IMR-90 (cell line): ENCODE measurements at regions not wholly inside any gene's neighbourhood (a gene's known extent, or its start where the extent isn't known, plus 50 kb on each side); places are given as distances from the start of the nearest gene placed in this dataset.
"Not testable (repeated sequence)": the region's sequence is repeated elsewhere in the genome, so short reads cannot be mapped to it uniquely, and the experiment has no call there.

Source experiments
- ATAC-seq: fragments of 200-7000 bp; cut with Tn5 transposase; 2 replicates; pipeline ENCODE4 v1.9.1; 2020; ENCODE audit warnings: low read depth, mild to moderate bottlenecking, moderate library complexity
- BruUV-seq: library from RNA; stranded (reverse); fragments of 400-500 nt; replicated peaks from 2 replicates; lab custom pipeline; 2021; lab: Mats Ljungman, UMichigan
- CTCF ChIA-PET: fragments of 300-600 bp; formaldehyde crosslinking; extraction: SDS; loops from one replicate; lab custom pipeline; 2021; ENCODE audit warnings: antibody characterized with exemption; lab: Yijun Ruan, JAX
- POLR2A ChIA-PET: fragments of 300-600 bp; sonication (Branson Sonifier 250); formaldehyde crosslinking; loops from one replicate; lab custom pipeline; 2022; ENCODE audit warnings: antibody characterized with exemption; ENCODE audit not compliant: unreplicated experiment; lab: Charles Lee
- DNase-seq: peaks from one replicate; pipeline ENCODE4 v3.0.0; 2013
- H2AFZ ChIP-seq: replicated peaks from 2 replicates; pipeline ENCODE3; 2013; ENCODE audit warnings: low read length, mild to moderate bottlenecking; ENCODE audit not compliant: poor library complexity
- H2AK5ac ChIP-seq: 2 replicates; pipeline ENCODE4 v1.6.1; 2013; ENCODE audit warnings: low read depth, low read length, inconsistent platforms
- H2AK9ac ChIP-seq: replicated peaks from 2 replicates; pipeline ENCODE3; 2013; ENCODE audit warnings: mild to moderate bottlenecking, low read depth, low read length, moderate library complexity; ENCODE audit not compliant: poor library complexity
- H2BK120ac ChIP-seq: 2 replicates; pipeline ENCODE4 v1.6.1; 2013; ENCODE audit warnings: low read depth, low read length, inconsistent platforms
- H2BK15ac ChIP-seq: 3 replicates; pipeline ENCODE4 v1.6.1; 2013; ENCODE audit warnings: low read depth, low read length, inconsistent platforms
- H2BK20ac ChIP-seq: 2 replicates; pipeline ENCODE4 v1.6.1; 2013; ENCODE audit warnings: low read depth, mild to moderate bottlenecking, inconsistent platforms, low read length, moderate library complexity
- H2BK5ac ChIP-seq: 2 replicates; pipeline ENCODE4 v1.6.1; 2013; ENCODE audit warnings: mild to moderate bottlenecking, low read depth, low read length, inconsistent platforms; ENCODE audit not compliant: poor library complexity, severe bottlenecking
- H3K14ac ChIP-seq: replicated peaks from 2 replicates; pipeline ENCODE4 v1.6.1; 2013; ENCODE audit warnings: low read depth, low read length, inconsistent platforms
- H3K18ac ChIP-seq: 2 replicates; pipeline ENCODE4 v1.6.1; 2013; ENCODE audit warnings: low read depth, low read length, control low read depth
- H3K23ac ChIP-seq: 2 replicates; pipeline ENCODE4 v1.6.1; 2013; ENCODE audit warnings: low read depth, low read length, inconsistent platforms
- H3K27ac ChIP-seq: 2 replicates; pipeline ENCODE4 v1.5.1; 2013; ENCODE audit warnings: mild to moderate bottlenecking, control low read depth, low read length; ENCODE audit not compliant: insufficient read depth
- H3K27me3 ChIP-seq: 2 replicates; pipeline ENCODE4 v1.6.1; 2013; ENCODE audit warnings: low read length; ENCODE audit not compliant: control insufficient read depth, insufficient read depth
- H3K36me3 ChIP-seq: 2 replicates; pipeline ENCODE4 v1.6.1; 2013; ENCODE audit warnings: low read length, mixed read lengths; ENCODE audit not compliant: control insufficient read depth, insufficient read depth
- H3K4ac ChIP-seq: 2 replicates; pipeline ENCODE4 v1.6.1; 2013; ENCODE audit warnings: low read depth, low read length, inconsistent platforms
- H3K4me1 ChIP-seq: 2 replicates; pipeline ENCODE4 v1.6.1; 2013; ENCODE audit warnings: low read length, mixed read lengths; ENCODE audit not compliant: control insufficient read depth, insufficient read depth
- H3K4me2 ChIP-seq: 2 replicates; pipeline ENCODE4 v1.6.1; 2013; ENCODE audit warnings: low read depth, mild to moderate bottlenecking, control low read depth, low read length, moderate library complexity
- H3K4me3 ChIP-seq: 2 replicates; pipeline ENCODE4 v1.5.1; 2013; ENCODE audit warnings: low read depth, mild to moderate bottlenecking, control low read depth, low read length, moderate library complexity; ENCODE audit not compliant: insufficient read depth
- H3K56ac ChIP-seq: 2 replicates; pipeline ENCODE4 v1.6.1; 2013; ENCODE audit warnings: low read length, inconsistent platforms; ENCODE audit not compliant: insufficient read depth; ENCODE audit errors: extremely low read depth
- H3K79me1 ChIP-seq, 2 experiments: 2 replicates each; pipeline ENCODE4 v1.6.1; 2013; ENCODE audit warnings: low read length in 2 of 2, inconsistent platforms in 1 of 2, low read depth in 1 of 2
- H3K9ac ChIP-seq: 2 replicates; pipeline ENCODE4 v1.6.1; 2013; ENCODE audit warnings: low read depth, low read length, control low read depth
- H3K9me1 ChIP-seq: 2 replicates; pipeline ENCODE4 v1.6.1; 2013; ENCODE audit warnings: low read length, inconsistent platforms; ENCODE audit not compliant: insufficient read depth
- H3K9me3 ChIP-seq: 2 replicates; pipeline ENCODE4 v1.6.1; 2013; ENCODE audit warnings: low read length; ENCODE audit not compliant: control insufficient read depth, insufficient read depth
- H4K20me1 ChIP-seq: 2 replicates; pipeline ENCODE4 v1.6.1; 2013; ENCODE audit warnings: low read length, inconsistent platforms; ENCODE audit not compliant: insufficient read depth
- H4K5ac ChIP-seq: 2 replicates; pipeline ENCODE4 v1.6.1; 2013; ENCODE audit warnings: mild to moderate bottlenecking, low read depth, low read length, control low read depth
- H4K8ac ChIP-seq, 2 experiments: 2 replicates each; pipeline ENCODE4 v1.6.1; 2013; ENCODE audit warnings: low read depth in 2 of 2, low read length in 2 of 2, control low read depth in 1 of 2, inconsistent platforms in 1 of 2
- H4K91ac ChIP-seq: 2 replicates; pipeline ENCODE4 v1.6.1; 2013; ENCODE audit warnings: low read depth, low read length, inconsistent platforms; ENCODE audit not compliant: insufficient read depth
- WGBS, 2 experiments: methylation state at CpG; one replicate each; pipeline versions ENCODE4 v1.1.5 to v1.1.7; 2013; ENCODE audit warnings: missing lambda C conversion rate in 2 of 2; ENCODE audit not compliant: insufficient read length in 1 of 2; ENCODE audit errors: extremely low coverage in 2 of 2; 5-methylcytosine and 5-hydroxymethylcytosine counted together
- dilution Hi-C: fragments of 300-500 bp; cut with HindIII; formaldehyde crosslinking; loops from one replicate; pipeline ENCODE4 v1.14.3; 2018; ENCODE audit warnings: low sequenced_read_pairs; ENCODE audit not compliant: unreplicated experiment
- in situ Hi-C: fragments of 300-500 bp; cut with MboI; formaldehyde crosslinking; loops from 3 replicates; pipeline ENCODE4 v1.14.3; 2019; ENCODE audit warnings: low sequenced_read_pairs, inconsistent platforms, mixed read lengths
- intact Hi-C: fragments of 100-400 bp; cut with micrococcal nuclease; formaldehyde crosslinking; loops from 2 replicates; pipeline ENCODE4 v1.10.0; 2022

DNA sequence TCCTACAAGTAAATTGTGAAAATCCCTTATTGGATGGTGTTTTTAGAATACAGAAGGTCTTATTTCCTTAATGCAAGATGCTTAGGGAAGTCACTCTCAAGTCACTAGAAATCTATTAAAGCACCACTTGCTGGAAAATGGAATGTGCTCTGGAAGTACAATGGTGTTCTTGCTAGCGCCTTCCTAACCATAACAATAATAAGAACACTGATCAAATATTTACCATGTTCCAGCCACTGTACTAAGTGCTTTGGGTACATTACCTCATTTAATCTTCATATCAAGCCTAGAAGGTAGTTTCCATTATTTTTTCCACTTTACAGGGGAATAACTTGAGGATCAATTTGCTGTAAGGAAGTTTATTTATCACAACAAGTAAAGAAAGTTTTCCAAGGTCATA, 75.1 kb downstream of the FAM72B start:
- H2BK20ac ChIP-seq, H3K9me3 ChIP-seq, H3K14ac ChIP-seq, H2AK9ac ChIP-seq, H3K4me1 ChIP-seq, H2BK120ac ChIP-seq, H3K79me1 ChIP-seq, CTCF ChIA-PET, H3K56ac ChIP-seq, H3K9me1 ChIP-seq, H3K23ac ChIP-seq, H3K4ac ChIP-seq, POLR2A ChIA-PET, H2BK15ac ChIP-seq, intact Hi-C loops, H2AFZ ChIP-seq, dilution Hi-C loops, H3K18ac ChIP-seq, H3K27me3 ChIP-seq, H4K20me1 ChIP-seq, H3K9ac ChIP-seq, in situ Hi-C loops, H3K4me2 ChIP-seq, H4K91ac ChIP-seq, H3K4me3 ChIP-seq, BruUV-seq, DNase-seq, H3K27ac ChIP-seq, H2BK5ac ChIP-seq, ATAC-seq, H4K5ac ChIP-seq, H2AK5ac ChIP-seq, H3K36me3 ChIP-seq, H4K8ac ChIP-seq: not testable (repeated sequence)
- no CpG with 5 or more reads among the region's 1 CpG for WGBS, 2 experiments

- H2BK5ac ChIP-seq, H2AK9ac ChIP-seq, H3K36me3 ChIP-seq, H4K91ac ChIP-seq, H3K4ac ChIP-seq, H3K9me1 ChIP-seq, H3K23ac ChIP-seq, H2BK15ac ChIP-seq, H3K4me1 ChIP-seq, CTCF ChIA-PET, H3K18ac ChIP-seq, H4K8ac ChIP-seq, H2BK20ac ChIP-seq, H2BK120ac ChIP-seq, H4K20me1 ChIP-seq, H3K9me3 ChIP-seq, in situ Hi-C loops, dilution Hi-C loops, POLR2A ChIA-PET, H4K5ac ChIP-seq, H2AFZ ChIP-seq, H3K27me3 ChIP-seq, H2AK5ac ChIP-seq, H3K56ac ChIP-seq, H3K79me1 ChIP-seq, intact Hi-C loops, H3K14ac ChIP-seq, H3K9ac ChIP-seq: not testable (repeated sequence)
- no CpG with 5 or more reads among the region's 44 CpGs for WGBS, 2 experiments
- H3K27ac ChIP-seq, result peak overlapping the region; percentile 40; the same call in 1 of the 2 replicates
- peak; percentile 17 for ATAC-seq
- H3K4me2 ChIP-seq, result peak overlapping the region; percentile 72
- peak; percentile 8 for DNase-seq
- peak overlapping the region; percentile 60 for H3K4me3 ChIP-seq
- TSS peak; percentile 34 for BruUV-seq
Observed at GRCh38 chr1:121116522-121117297, 67.4 kb downstream of the FAM72B start.
